ENCODE measurements at regions not wholly inside any gene's neighbourhood (a gene's known extent, or its start where the extent isn't known, plus 50 kb on each side); places are given as distances from the start of the nearest gene placed in this dataset.

DNA sequence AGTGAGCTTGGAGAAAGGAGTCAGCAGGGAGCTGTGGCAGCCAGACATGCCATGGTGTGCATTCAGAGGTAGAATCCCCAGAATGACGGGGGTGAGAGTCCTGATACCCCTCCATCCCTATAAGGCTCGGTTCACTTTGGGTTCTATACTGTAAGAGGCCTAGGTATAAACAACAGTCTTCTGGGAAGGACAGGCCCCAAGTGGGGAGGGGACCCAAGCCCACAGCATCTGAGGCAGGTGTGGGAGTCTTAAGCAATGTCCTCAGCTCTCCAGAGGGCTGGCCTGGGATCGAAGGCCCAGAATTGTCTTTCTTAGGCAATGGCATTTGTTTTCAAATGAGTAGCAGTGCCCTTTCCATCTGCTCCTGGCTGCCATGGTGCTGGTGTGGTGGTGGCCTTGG, 50.2 kb upstream of the MAMLD1 start:
- TF ChIP-seq, protein P1, sequence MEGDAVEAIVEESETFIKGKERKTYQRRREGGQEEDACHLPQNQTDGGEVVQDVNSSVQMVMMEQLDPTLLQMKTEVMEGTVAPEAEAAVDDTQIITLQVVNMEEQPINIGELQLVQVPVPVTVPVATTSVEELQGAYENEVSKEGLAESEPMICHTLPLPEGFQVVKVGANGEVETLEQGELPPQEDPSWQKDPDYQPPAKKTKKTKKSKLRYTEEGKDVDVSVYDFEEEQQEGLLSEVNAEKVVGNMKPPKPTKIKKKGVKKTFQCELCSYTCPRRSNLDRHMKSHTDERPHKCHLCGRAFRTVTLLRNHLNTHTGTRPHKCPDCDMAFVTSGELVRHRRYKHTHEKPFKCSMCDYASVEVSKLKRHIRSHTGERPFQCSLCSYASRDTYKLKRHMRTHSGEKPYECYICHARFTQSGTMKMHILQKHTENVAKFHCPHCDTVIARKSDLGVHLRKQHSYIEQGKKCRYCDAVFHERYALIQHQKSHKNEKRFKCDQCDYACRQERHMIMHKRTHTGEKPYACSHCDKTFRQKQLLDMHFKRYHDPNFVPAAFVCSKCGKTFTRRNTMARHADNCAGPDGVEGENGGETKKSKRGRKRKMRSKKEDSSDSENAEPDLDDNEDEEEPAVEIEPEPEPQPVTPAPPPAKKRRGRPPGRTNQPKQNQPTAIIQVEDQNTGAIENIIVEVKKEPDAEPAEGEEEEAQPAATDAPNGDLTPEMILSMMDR (conservative IDR thresholded peaks at IDR 0.05; ENCODE audit: low read depth, low read length) = no peak
- TF ChIP-seq EZH2 (IDR thresholded peaks at IDR 0.05; ENCODE audit: borderline replicate concordance, low read depth, low read length, poor library complexity, severe bottlenecking) = no peak
